Astrocyte of the cerebellum (primary cell): ENCODE measurements at regions not wholly inside any gene's neighbourhood (a gene's known extent, or its start where the extent isn't known, plus 50 kb on each side); places are given as distances from the start of the nearest gene placed in this dataset.

ENCODE experiments used
- DNase-seq: peaks from one replicate; pipeline ENCODE4 v3.0.0-alpha.2; 2011; ENCODE audit warnings: low read depth
- H3K4me3 ChIP-seq: 2 replicates; pipeline ENCODE4 v1.5.1; 2011; ENCODE audit warnings: mild to moderate bottlenecking, low read depth, low read length, moderate library complexity
- in situ Hi-C: cut with HindIII; loops from 2 replicates; pipeline ENCODE4 v1.10.0; 2017; ENCODE audit warnings: low sequenced_read_pairs
- TF ChIP-seq, protein P1 (sequence below): IDR thresholded peaks from 2 replicates; pipeline ENCODE4 v1.5.1; 2012; ENCODE audit warnings: low read length, low read depth, moderate library complexity, mild to moderate bottlenecking; ENCODE audit errors: missing control alignments

DNA sequence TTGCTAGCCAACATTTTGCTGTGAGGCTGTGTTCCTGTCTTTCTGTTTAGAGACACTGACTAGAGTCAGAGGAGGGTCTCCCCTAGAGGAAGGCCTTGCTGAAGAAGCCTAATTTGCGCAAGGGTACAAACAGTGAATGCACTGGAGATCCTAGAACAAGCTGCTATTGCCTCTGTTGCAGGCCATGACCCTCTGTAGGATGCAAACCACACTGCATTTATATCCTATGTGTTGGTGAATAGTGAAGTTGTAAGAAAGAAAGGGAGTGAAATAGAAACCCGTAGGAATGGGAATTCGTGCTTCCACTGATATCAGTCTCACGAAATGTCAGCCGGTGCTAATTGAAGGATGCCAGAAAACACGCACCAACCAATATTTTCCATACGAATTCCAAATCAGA lies 88.2 kb downstream of the GJA1 start:
- no peak overlapping the region for H3K4me3 ChIP-seq
- TF ChIP-seq, protein P1, sequence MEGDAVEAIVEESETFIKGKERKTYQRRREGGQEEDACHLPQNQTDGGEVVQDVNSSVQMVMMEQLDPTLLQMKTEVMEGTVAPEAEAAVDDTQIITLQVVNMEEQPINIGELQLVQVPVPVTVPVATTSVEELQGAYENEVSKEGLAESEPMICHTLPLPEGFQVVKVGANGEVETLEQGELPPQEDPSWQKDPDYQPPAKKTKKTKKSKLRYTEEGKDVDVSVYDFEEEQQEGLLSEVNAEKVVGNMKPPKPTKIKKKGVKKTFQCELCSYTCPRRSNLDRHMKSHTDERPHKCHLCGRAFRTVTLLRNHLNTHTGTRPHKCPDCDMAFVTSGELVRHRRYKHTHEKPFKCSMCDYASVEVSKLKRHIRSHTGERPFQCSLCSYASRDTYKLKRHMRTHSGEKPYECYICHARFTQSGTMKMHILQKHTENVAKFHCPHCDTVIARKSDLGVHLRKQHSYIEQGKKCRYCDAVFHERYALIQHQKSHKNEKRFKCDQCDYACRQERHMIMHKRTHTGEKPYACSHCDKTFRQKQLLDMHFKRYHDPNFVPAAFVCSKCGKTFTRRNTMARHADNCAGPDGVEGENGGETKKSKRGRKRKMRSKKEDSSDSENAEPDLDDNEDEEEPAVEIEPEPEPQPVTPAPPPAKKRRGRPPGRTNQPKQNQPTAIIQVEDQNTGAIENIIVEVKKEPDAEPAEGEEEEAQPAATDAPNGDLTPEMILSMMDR, result no peak
- in situ Hi-C loops, result no loop called here
- DNase-seq, result no peak

DNA sequence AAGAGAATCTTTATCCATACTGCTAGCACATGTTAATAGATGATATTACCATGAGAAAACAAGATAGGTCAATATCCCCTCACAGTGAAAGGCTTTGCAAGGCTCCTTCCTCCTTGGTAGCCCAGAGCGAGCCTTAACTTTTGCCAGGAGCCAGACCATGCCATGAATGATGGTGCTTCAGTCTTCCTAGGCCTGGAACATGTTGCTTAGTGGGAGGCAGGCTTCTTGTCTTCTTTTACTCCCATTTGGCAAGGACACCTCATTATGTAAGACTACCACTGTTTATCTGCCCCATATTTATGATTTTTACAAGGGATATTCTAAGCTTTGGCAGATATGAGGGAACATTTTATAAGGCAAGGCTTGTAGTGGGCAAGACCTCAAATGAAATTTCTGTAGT lies 90.8 kb downstream of the GJA1 start:
- in situ Hi-C loops, result no loop called here
- DNase-seq, result no peak
- no peak overlapping the region for H3K4me3 ChIP-seq
- TF ChIP-seq, protein P1, result no peak

GRCh38 chr6:121531658-121532169 lies 96.3 kb downstream of the GJA1 start:
- TF ChIP-seq, protein P1, result no peak
- in situ Hi-C loops, result no loop called here
- DNase-seq, result no peak

GRCh38 chr6:121533321-121533841 lies 97.9 kb downstream of the GJA1 start:
- in situ Hi-C loops, result no loop called here
- DNase-seq, result no peak
- TF ChIP-seq, protein P1, result no peak
- H3K4me3 ChIP-seq, result no peak overlapping the region

More at GRCh38 chr6:121531658-121532169, 96.3 kb downstream of the GJA1 start:
- H3K4me3 ChIP-seq, result no peak overlapping the region

DNA sequence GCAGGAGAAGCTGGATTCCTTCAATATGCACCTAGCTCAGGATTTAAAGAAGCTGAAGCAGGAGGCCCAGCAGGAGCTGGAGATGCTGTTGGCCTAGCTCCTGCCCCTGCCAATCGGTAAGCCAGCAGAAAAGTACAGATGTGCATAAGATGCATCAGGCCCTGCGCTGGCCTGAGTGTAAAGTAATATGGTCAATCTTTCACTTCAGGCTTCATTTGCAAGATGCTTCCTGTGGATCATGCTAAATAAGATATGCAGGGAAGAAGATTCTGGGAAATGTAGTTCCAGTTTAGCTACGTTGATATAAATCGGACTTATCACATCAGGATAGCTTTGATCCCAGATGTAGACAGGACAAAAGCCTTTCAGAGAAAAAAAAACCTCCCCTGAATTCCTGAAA lies 100.3 kb downstream of the GJA1 start:
- no peak for DNase-seq
- TF ChIP-seq, protein P1, result no peak
- in situ Hi-C loops, result no loop called here
- H3K4me3 ChIP-seq, result no peak overlapping the region

DNA sequence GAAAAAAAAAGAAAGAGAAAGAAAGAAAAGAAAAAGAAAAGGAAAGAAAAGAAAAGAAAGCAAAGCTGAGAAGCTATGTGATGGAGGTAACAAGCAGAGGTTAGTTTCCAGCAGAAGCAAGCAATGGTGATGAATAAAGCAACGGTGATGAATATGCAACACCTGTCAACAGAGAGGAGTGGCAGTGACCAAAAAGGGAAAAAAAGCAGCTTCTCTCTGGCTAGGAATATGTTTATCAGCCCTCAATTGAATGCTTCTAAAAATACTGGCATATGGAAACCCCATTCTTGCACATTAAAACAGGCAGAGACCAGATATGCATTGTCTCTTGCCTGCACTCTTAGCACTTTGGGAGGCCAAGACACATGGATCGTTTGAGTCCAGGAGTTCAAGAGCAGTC lies 100.9 kb downstream of the GJA1 start:
- in situ Hi-C loops, result no loop called here
- no peak for DNase-seq
- TF ChIP-seq, protein P1, result no peak
- no peak overlapping the region for H3K4me3 ChIP-seq
